ENCODE measurements at regions not wholly inside any gene's neighbourhood (a gene's known extent, or its start where the extent isn't known, plus 50 kb on each side); places are given as distances from the start of the nearest gene placed in this dataset.
A peak's percentile ranks its signal among the peaks of the same experiment; 100 is the strongest.

- TF ChIP-seq EZH2 (IDR thresholded peaks at IDR 0.05) (no peak), CTCF (IDR thresholded peaks at IDR 0.05) (peak; percentile 19), EZH2phosphoT487 (IDR thresholded peaks at IDR 0.05) (no peak)
Observed at GRCh38 chr2:128681507-128681906, 362.8 kb upstream of the HS6ST1 start.

Measured in neural progenitor cell (in vitro differentiated cells).